ENCODE measurements at regions not wholly inside any gene's neighbourhood (a gene's known extent, or its start where the extent isn't known, plus 50 kb on each side); places are given as distances from the start of the nearest gene placed in this dataset.

GRCh38 chr1:218538341-218538740, 193.2 kb downstream of the TGFB2 start:
- DNase-seq (ENCODE audit: low spot score) = no peak
- 0% methylated on average over 2 of the region's 2 CpGs for whole genome bisulfite sequencing (ENCODE audit: low lambda C conversion rate)
- FAIRE-seq = no peak
- H3K27ac ChIP-seq (ENCODE audit: extremely low read length, insufficient read depth, low read length) = no peak overlapping the region
- H3K79me2 ChIP-seq (ENCODE audit: insufficient read depth, low read length) = no peaks in the 10 kb centered on the region
- ChIA-PET POLR2A (no interaction called here), CTCF (ENCODE audit: low intra/inter-chr PET ratio, low total read pairs) (no interaction called here)
- BruUV-seq (replicated peaks) = no TSS peak
- no peaks in the 10 kb centered on the region for H3K4me1 ChIP-seq (ENCODE audit: insufficient read depth, low read length)
- H3K27me3 ChIP-seq (ENCODE audit: control insufficient read depth in 1 of 2, insufficient read depth in 2 of 2, low read length in 2 of 2) = no peaks in the 10 kb centered on the region
- H3K36me3 ChIP-seq (replicated peaks in 1 of 2; ENCODE audit: control insufficient read depth in 1 of 2, insufficient read depth in 2 of 2, low read length in 2 of 2) = no peaks in the 10 kb centered on the region
- no peak overlapping the region for H3K4me2 ChIP-seq (ENCODE audit: low read depth, low read length)
- in situ Hi-C loops (cut with HindIII; ENCODE audit: extremely low pct_ligation_motif_present, low pct_unique_long_range_greater_than_20kb) (no loop called here), intact Hi-C loops (cut with micrococcal nuclease; ENCODE audit: unreplicated experiment) (no loop called here)
- H4K20me1 ChIP-seq (ENCODE audit: insufficient read depth, low read length) = no peaks in the 10 kb centered on the region
- no peak overlapping the region for H2AFZ ChIP-seq (ENCODE audit: low read length)
- no peaks in the 10 kb centered on the region for H3K9me3 ChIP-seq (ENCODE audit: low read length)
- no peak for ATAC-seq
- H3K9ac ChIP-seq (ENCODE audit: insufficient read depth, low read depth, low read length) = no peak overlapping the region
- TF ChIP-seq ZNF18 (CRISPR knock-in tag; IDR thresholded peaks at IDR 0.05; ENCODE audit: insufficient replicate concordance) = no peak
- TF ChIP-seq ZNF839 (CRISPR knock-in tag; IDR thresholded peaks at IDR 0.05; ENCODE audit: borderline replicate concordance) = no peak
- TF ChIP-seq ZNF766 (CRISPR knock-in tag; IDR thresholded peaks at IDR 0.05; ENCODE audit: borderline replicate concordance) = no peak
- no peak for TF ChIP-seq DPF2 (CRISPR knock-in tag; IDR thresholded peaks at IDR 0.05; ENCODE audit: borderline replicate concordance, low read depth)
- no peak for TF ChIP-seq ETV5 (CRISPR knock-in tag; IDR thresholded peaks at IDR 0.05; ENCODE audit: borderline replicate concordance)
- no peak for TF ChIP-seq ZNF567 (CRISPR knock-in tag; IDR thresholded peaks at IDR 0.05; ENCODE audit: borderline replicate concordance)
- H3K4me3 ChIP-seq (replicated peaks in 1 of 3; ENCODE audit: insufficient read depth in 1 of 3, low read depth in 2 of 3, low read length in 3 of 3) = no peak overlapping the region

- Histone ChIP-seq H3K79me2 (ENCODE audit: insufficient read depth, low read length) (no peaks in the 10 kb centered on the region), H3K27ac (ENCODE audit: extremely low read length, insufficient read depth, low read length) (no peak overlapping the region), H2AFZ (ENCODE audit: low read length) (no peak overlapping the region), H3K4me1 (ENCODE audit: insufficient read depth, low read length) (no peaks in the 10 kb centered on the region), H3K9ac (ENCODE audit: insufficient read depth, low read depth, low read length) (no peak overlapping the region), H3K9me3 (ENCODE audit: low read length) (no peaks in the 10 kb centered on the region), H4K20me1 (ENCODE audit: insufficient read depth, low read length) (no peaks in the 10 kb centered on the region), H3K27me3 (ENCODE audit: control insufficient read depth in 1 of 2, insufficient read depth in 2 of 2, low read length in 2 of 2) (no peaks in the 10 kb centered on the region), H3K4me3 (replicated peaks in 1 of 3; ENCODE audit: insufficient read depth in 1 of 3, low read depth in 2 of 3, low read length in 3 of 3) (no peak overlapping the region), H3K4me2 (ENCODE audit: low read depth, low read length) (no peak overlapping the region), H3K36me3 (replicated peaks in 1 of 2; ENCODE audit: control insufficient read depth in 1 of 2, insufficient read depth in 2 of 2, low read length in 2 of 2) (no peaks in the 10 kb centered on the region)
- intact Hi-C loops (cut with micrococcal nuclease; ENCODE audit: unreplicated experiment) (no loop called here), in situ Hi-C loops (cut with HindIII; ENCODE audit: extremely low pct_ligation_motif_present, low pct_unique_long_range_greater_than_20kb) (no loop called here)
- BruUV-seq (replicated peaks) = no TSS peak
- DNase-seq (ENCODE audit: low spot score) (no peak), FAIRE-seq (no peak), ATAC-seq (no peak)
- WGBS (ENCODE audit: low lambda C conversion rate) = 25% methylated on average over 1 of the region's 1 CpG
- no peak for TF ChIP-seq ZNF567 (CRISPR knock-in tag; IDR thresholded peaks at IDR 0.05; ENCODE audit: borderline replicate concordance)
- no peak for TF ChIP-seq ISL2 (CRISPR knock-in tag; IDR thresholded peaks at IDR 0.05)
- ChIA-PET CTCF (ENCODE audit: low intra/inter-chr PET ratio, low total read pairs) (no interaction called here), POLR2A (no interaction called here)
These were observed 201.2 kb downstream of the TGFB2 start for GRCh38 chr1:218546314-218546713.

Measured in HepG2 (cell line).